GM21825 (cell line): ENCODE measurements at regions not wholly inside any gene's neighbourhood (a gene's known extent, or its start where the extent isn't known, plus 50 kb on each side); places are given as distances from the start of the nearest gene placed in this dataset.

Experiments
- ATAC-seq: cut with Tn5 transposase; IDR thresholded peaks from one replicate; pipeline ENCODE4 v1.9.1; 2021; ENCODE audit warnings: mild to moderate bottlenecking, moderate library complexity; ENCODE audit not compliant: unreplicated experiment

- no peak for ATAC-seq
These were observed 101.8 kb upstream of the GUCY1A1 start for GRCh38 chr4:155564880-155565279.

- ATAC-seq, result no peak
These were observed 102.6 kb upstream of the GUCY1A1 start for GRCh38 chr4:155564086-155564485.

- no peak for ATAC-seq
These were observed 106.7 kb upstream of the GUCY1A1 start for GRCh38 chr4:155559915-155560314.

GRCh38 chr4:155552180-155552579 lies 114.5 kb upstream of the GUCY1A1 start:
- ATAC-seq, result no peak

- ATAC-seq, result no peak
These were observed 118.5 kb upstream of the GUCY1A1 start for GRCh38 chr4:155548173-155548572.

GRCh38 chr4:155546451-155546850 lies 120.2 kb upstream of the GUCY1A1 start:
- ATAC-seq, result no peak

GRCh38 chr4:155545456-155545855 lies 121.2 kb upstream of the GUCY1A1 start:
- no peak for ATAC-seq

GRCh38 chr4:155544547-155544946 lies 122.1 kb upstream of the GUCY1A1 start:
- no peak for ATAC-seq

GRCh38 chr4:155543126-155543765 lies 123.4 kb upstream of the GUCY1A1 start:
- no peak for ATAC-seq

- ATAC-seq, result no peak
These were observed 124.2 kb upstream of the GUCY1A1 start for GRCh38 chr4:155542415-155542814.

GRCh38 chr4:155541716-155542115 lies 124.9 kb upstream of the GUCY1A1 start:
- ATAC-seq, result no peak

- no peak for ATAC-seq
These were observed 126.0 kb upstream of the GUCY1A1 start for GRCh38 chr4:155540698-155541097.

- ATAC-seq, result no peak
These were observed 126.9 kb upstream of the GUCY1A1 start for GRCh38 chr4:155539746-155540145.

- ATAC-seq, result no peak
These were observed 130.7 kb upstream of the GUCY1A1 start for GRCh38 chr4:155535802-155536454.

GRCh38 chr4:155532373-155533085 lies 134.1 kb upstream of the GUCY1A1 start:
- no peak for ATAC-seq

GRCh38 chr4:155530857-155531256 lies 135.8 kb upstream of the GUCY1A1 start:
- no peak for ATAC-seq

- no peak for ATAC-seq
These were observed 136.4 kb upstream of the GUCY1A1 start for GRCh38 chr4:155530290-155530689.

GRCh38 chr4:155529716-155530115 lies 136.9 kb upstream of the GUCY1A1 start:
- no peak for ATAC-seq

- ATAC-seq, result no peak
These were observed 137.4 kb upstream of the GUCY1A1 start for GRCh38 chr4:155529272-155529671.

GRCh38 chr4:155526452-155527169 lies 140.0 kb upstream of the GUCY1A1 start:
- no peak for ATAC-seq

GRCh38 chr4:155524926-155525455 lies 141.7 kb upstream of the GUCY1A1 start:
- ATAC-seq, result no peak
